Ovary (tissue), 7 donors: ENCODE measurements at regions not wholly inside any gene's neighbourhood (a gene's known extent, or its start where the extent isn't known, plus 50 kb on each side); places are given as distances from the start of the nearest gene placed in this dataset.

Experiments
- DNase-seq, 5 donors: peaks; one replicate each; pipeline ENCODE4 v3.0.0-alpha.2; 2019 to 2020
- H3K27ac ChIP-seq, 2 donors: fragments of 200-600 bp; one replicate each; pipeline versions ENCODE4 v1.5.1 to v1.8.0; 2019 to 2022
- H3K27me3 ChIP-seq: fragments of 200-600 bp; one replicate; pipeline ENCODE4 v1.8.0; 2022
- H3K36me3 ChIP-seq: fragments of 200-600 bp; sonication (generic); one replicate; pipeline ENCODE4 v1.5.1; 2019
- H3K4me1 ChIP-seq: one replicate; pipeline ENCODE4 v1.8.1; 2013; ENCODE audit warnings: mild to moderate bottlenecking, moderate library complexity; ENCODE audit not compliant: insufficient read depth
- H3K4me3 ChIP-seq: fragments of 200-600 bp; sonication (generic); one replicate; pipeline ENCODE4 v1.5.1; 2017
- H3K9me3 ChIP-seq, 2 donors: fragments of 200-600 bp in 1 of 2; sonication (generic) in 1 of 2; one replicate each; pipeline versions ENCODE4 v1.5.1 to v1.8.1; 2013 to 2019; ENCODE audit warnings: mild to moderate bottlenecking in 1 of 2, moderate library complexity in 1 of 2
- EP300 ChIP-seq: sonication (generic); formaldehyde crosslinking; IDR thresholded peaks from one replicate; pipeline ENCODE4 v1.6.1; 2017; ENCODE audit warnings: antibody characterized with exemption
- POLR2A ChIP-seq: fragments of 450-650 bp; IDR thresholded peaks from one replicate; pipeline ENCODE4 v1.6.1; 2017; ENCODE audit warnings: antibody characterized with exemption, mild to moderate bottlenecking, moderate library complexity
- WGBS, 3 donors: extraction: QIAGEN DNeasy Blood & Tissue Kit in 1 of 3; methylation state at CpG; one replicate each; pipeline versions ENCODE4 v1.1.5 to v1.1.7; 2013 to 2017; 5-methylcytosine and 5-hydroxymethylcytosine counted together
- intact Hi-C, 4 donors: fragments of 100-400 bp; cut with DNase I; formaldehyde crosslinking; loops; one replicate each; pipeline versions ENCODE4 v1.11.0 to v1.15.1; 2022 to 2023
- TF ChIP-seq, protein P1 (sequence below), 3 donors: fragments of 450-650 bp in 2 of 3; fragments of 200-600 bp in 1 of 3; IDR thresholded peaks; one replicate each; pipeline versions ENCODE4 v1.5.1 to v1.8.0; 2016 to 2022; ENCODE audit warnings: antibody characterized with exemption in 3 of 3, mild to moderate bottlenecking in 1 of 3
- donor health status: DM: no; HTN: no; CAD: no; lungs with moderate emphysema.
- donor health status: DM: no; HTN: no; CAD: no.
- donor health status: Bipolar disorder and iron deficiency.
- donor health status: DM: no; HTN: no; CAD: no.
- donor health status: DM: yes; HTN: yes; CAD: no.

DNA sequence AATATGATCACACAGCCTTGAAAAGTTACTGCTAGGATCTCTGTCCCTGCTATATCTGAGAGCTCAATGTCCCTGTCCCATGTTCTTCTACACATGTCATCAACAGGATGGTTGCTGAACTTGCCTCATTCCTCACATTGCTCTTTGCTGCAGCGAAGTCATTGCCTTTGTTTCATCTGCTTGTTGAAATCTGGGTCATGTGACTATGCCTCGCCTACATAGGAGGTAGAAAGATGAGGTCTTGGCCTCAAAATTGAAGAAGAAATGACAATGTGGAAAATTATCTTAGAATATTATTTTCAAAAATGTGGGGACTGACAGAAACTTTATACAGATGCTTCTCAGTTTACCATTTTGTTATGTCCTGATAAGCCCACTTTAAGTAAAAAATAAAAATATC, 494.2 kb downstream of the SOX5 start:
- TF ChIP-seq, protein P1, sequence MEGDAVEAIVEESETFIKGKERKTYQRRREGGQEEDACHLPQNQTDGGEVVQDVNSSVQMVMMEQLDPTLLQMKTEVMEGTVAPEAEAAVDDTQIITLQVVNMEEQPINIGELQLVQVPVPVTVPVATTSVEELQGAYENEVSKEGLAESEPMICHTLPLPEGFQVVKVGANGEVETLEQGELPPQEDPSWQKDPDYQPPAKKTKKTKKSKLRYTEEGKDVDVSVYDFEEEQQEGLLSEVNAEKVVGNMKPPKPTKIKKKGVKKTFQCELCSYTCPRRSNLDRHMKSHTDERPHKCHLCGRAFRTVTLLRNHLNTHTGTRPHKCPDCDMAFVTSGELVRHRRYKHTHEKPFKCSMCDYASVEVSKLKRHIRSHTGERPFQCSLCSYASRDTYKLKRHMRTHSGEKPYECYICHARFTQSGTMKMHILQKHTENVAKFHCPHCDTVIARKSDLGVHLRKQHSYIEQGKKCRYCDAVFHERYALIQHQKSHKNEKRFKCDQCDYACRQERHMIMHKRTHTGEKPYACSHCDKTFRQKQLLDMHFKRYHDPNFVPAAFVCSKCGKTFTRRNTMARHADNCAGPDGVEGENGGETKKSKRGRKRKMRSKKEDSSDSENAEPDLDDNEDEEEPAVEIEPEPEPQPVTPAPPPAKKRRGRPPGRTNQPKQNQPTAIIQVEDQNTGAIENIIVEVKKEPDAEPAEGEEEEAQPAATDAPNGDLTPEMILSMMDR (IDR thresholded peaks at IDR 0.05), result no peak
- TF ChIP-seq EP300, result no peak
- no peak for TF ChIP-seq POLR2A
- no peak overlapping the region for H3K4me3 ChIP-seq
- H3K27ac ChIP-seq, result no peak overlapping the region
- 86 to 90% (median 89%) methylated on average over 2 of the region's 2 CpGs for WGBS, 3 donors
- no peaks in the 10 kb centered on the region for H3K4me1 ChIP-seq
- no peaks in the 10 kb centered on the region for H3K27me3 ChIP-seq
- intact Hi-C loops, result no loop called here
- no peaks in the 10 kb centered on the region for H3K36me3 ChIP-seq
- no peaks in the 10 kb centered on the region for H3K9me3 ChIP-seq
- no peak for DNase-seq

DNA sequence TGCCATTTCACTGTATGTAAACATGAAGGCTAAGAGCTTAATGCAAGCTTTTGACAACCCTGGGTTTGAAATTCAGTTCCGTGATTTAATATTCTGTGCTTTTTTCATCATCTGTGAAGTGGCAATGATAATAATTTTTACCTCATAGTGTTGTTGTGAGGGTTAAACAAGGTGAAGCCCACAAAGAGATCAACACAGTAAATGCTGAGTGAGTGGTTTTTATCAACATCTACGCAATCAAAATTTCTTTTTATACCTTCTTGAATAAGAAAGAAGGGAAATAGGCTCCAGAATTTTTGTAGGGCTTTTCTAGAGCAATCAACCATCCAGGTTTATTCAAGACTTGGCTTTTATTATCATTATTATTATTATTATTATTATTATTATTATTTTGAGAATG, 490.8 kb downstream of the SOX5 start:
- WGBS, 3 donors, result 92 to 98% (median 93%) methylated on average over 2 of the region's 2 CpGs
- no peak for DNase-seq
- no peaks in the 10 kb centered on the region for H3K27me3 ChIP-seq
- no peaks in the 10 kb centered on the region for H3K4me1 ChIP-seq
- no peaks in the 10 kb centered on the region for H3K36me3 ChIP-seq
- H3K27ac ChIP-seq, result no peak overlapping the region
- no peak overlapping the region for H3K4me3 ChIP-seq
- TF ChIP-seq EP300 (no peak), POLR2A (no peak)
- TF ChIP-seq, protein P1 (IDR thresholded peaks at IDR 0.05), result no peak
- intact Hi-C loops, result no loop called here
- no peaks in the 10 kb centered on the region for H3K9me3 ChIP-seq

DNA sequence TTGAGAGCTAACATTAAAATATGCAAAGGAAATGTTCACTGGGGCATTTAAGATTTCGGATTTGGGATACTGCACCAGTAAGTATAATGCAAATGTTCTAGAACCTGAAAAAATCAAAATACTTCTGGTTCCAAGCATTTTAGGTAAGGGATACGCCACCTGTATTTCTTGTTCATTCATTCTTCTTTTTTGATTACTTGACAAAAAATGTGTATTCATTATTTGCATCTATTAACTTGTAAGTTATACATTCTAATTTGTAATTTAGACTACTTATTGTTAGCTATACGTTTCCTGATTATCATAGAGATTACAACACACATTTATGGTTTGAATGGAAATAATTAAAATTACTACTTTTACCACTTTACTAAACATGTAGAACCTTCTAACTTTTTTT, 486.9 kb downstream of the SOX5 start:
- intact Hi-C loops, result no loop called here
- no peaks in the 10 kb centered on the region for H3K4me1 ChIP-seq
- 50 to 61% (median 56%) methylated on average over 3 of the region's 3 CpGs for WGBS, 3 donors

DNA sequence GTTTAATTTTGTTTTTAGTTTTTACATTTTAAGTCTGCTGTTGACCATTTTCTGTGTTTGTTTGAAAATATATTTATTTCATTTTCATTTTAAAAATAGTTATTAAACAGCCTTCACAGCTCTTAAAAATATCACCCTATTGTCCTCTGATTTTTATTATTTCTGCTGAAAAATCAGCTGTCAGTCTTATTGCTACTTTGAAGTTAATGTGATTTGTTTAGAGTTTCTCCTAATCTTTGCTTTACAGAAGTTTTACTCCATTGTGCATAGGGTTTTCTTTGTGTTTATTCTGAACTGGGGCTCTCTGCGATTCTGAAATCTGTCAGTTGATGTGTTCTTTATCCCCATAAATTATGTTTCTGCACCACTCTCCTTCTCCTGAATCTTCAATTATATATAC, 486.3 kb downstream of the SOX5 start:
- TF ChIP-seq, protein P1 (IDR thresholded peaks at IDR 0.05), result no peak
- TF ChIP-seq EP300 (no peak), POLR2A (no peak)
- DNase-seq, result no peak
- Histone ChIP-seq H3K4me1 (no peaks in the 10 kb centered on the region), H3K9me3 (no peaks in the 10 kb centered on the region), H3K27ac (no peak overlapping the region), H3K36me3 (no peaks in the 10 kb centered on the region), H3K4me3 (no peak overlapping the region), H3K27me3 (no peaks in the 10 kb centered on the region)
- intact Hi-C loops, result no loop called here
- 91 to 98% (median 95%) methylated on average over 1 of the region's 1 CpG for WGBS, 3 donors

More for the DNA sequence above, 486.9 kb downstream of the SOX5 start:
- Histone ChIP-seq H3K36me3 (no peaks in the 10 kb centered on the region), H3K9me3 (no peaks in the 10 kb centered on the region), H3K27me3 (no peaks in the 10 kb centered on the region), H3K27ac (no peak overlapping the region), H3K4me3 (no peak overlapping the region)
- TF ChIP-seq POLR2A (no peak), EP300 (no peak)
- DNase-seq, result no peak

DNA sequence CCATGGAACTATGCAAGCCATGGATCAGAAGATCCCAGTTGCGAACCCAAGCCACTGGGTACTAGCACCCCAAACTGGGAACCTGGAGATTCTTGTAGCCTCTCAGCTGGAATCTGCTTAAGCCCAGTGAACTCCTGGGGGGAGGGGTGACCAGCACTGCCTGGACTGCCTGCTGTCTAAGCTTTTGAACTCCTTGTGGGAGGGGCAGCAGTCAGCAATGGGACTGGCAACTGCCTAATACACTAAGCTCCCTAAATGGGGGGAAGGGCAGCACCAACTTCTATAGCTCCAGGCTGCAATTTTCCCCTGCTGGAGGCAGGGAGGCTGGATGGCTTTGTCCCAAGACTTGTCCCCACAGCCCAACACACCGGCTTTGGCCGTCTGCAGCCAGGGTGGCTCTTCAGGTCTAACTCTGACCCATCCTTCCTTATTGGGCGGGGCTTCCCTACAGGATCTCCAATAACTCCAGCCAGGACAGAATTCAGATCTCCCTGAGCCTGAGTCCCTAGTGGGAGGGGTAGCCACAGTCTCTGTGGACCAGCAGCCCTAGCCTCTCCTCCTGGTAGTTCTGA, 485.1 kb downstream of the SOX5 start:
- no peaks in the 10 kb centered on the region for H3K9me3 ChIP-seq
- H3K4me1 ChIP-seq, result no peaks in the 10 kb centered on the region
- 86 to 92% (median 89%) methylated on average over 4 of the region's 4 CpGs for WGBS, 3 donors
- intact Hi-C loops, result no loop called here
- TF ChIP-seq, protein P1 (IDR thresholded peaks at IDR 0.05), result no peak
- no peak for TF ChIP-seq POLR2A
- TF ChIP-seq EP300, result no peak
- no peak for DNase-seq
- H3K27ac ChIP-seq, result no peak overlapping the region
- H3K36me3 ChIP-seq, result no peaks in the 10 kb centered on the region
- H3K27me3 ChIP-seq, result no peaks in the 10 kb centered on the region
- H3K4me3 ChIP-seq, result no peak overlapping the region
